Caki2 (cell line): ENCODE measurements at regions not wholly inside any gene's neighbourhood (a gene's known extent, or its start where the extent isn't known, plus 50 kb on each side); places are given as distances from the start of the nearest gene placed in this dataset.

Source experiments
- DNase-seq: peaks from one replicate; pipeline ENCODE4 v3.0.0-alpha.2; 2015; ENCODE audit warnings: low read depth
- in situ Hi-C: cut with HindIII; loops from 2 replicates; pipeline ENCODE4 v1.10.0; 2016; ENCODE audit warnings: low sequenced_read_pairs, low pct_unique_long_range_greater_than_20kb, mixed read lengths

DNA sequence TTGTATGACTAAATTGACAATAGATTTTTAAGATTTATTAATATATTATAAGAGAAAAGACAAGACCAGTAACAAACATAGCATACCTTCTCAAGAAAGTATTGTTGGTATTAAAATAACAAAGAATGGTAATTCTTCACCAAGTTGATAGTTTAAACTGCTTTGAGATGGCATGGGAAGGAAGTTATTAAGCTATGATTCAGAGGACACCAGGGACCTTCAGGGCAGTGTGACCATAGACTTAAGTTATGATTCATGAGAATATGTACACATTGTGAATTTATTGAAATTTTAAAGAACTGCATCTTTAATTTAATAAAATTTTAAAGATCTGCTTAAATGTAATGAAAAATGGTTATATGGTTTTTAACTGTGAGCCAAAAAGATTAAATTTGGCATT is 205.7 kb downstream of the DSEL start:
- in situ Hi-C loops, result no loop called here

DNA sequence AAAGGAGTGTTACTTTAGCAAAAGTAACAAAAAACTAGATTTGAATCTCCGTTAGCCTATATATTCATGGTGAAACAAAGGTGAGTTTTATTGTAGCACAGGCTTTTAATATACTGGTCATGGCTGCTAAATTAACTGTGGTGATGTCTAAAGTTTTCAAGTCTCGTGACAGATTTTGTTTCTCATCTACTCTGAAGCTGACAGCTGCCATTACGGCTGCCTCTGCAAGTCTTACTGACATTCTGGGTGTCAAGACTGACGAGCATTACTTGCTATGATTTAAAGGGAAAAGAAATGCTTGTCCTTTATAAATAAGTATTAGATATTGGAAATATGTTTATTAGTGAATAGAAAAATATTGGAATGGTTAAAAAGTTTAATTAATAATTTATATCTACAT is 207.7 kb downstream of the DSEL start:
- no peak for DNase-seq

More for the DNA sequence above, 205.7 kb downstream of the DSEL start:
- no peak for DNase-seq

GRCh38 chr18:67305466-67305865 is 211.1 kb downstream of the DSEL start:
- in situ Hi-C loops, result no loop called here
- DNase-seq, result no peak

More for the DNA sequence above, 207.7 kb downstream of the DSEL start:
- in situ Hi-C loops, result no loop called here

DNA sequence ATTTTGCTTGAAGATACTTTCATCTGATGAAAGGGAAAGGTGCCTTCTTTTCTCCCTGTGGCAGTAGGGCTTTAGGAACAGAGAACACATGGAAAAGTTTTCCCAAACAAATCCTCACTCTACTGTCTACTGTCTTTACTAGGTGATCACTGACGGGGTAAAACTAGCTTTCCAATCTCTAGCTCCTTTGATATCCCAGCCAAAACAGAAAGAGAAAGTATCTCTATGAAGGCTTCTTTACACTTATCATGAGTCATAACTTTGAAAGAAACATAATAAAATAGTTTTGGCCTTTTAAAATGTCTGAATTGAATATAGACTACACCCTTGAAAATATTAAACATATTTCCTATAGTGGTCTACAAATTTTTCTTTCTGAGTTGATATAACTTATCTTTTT is 214.5 kb downstream of the DSEL start:
- in situ Hi-C loops, result no loop called here
- DNase-seq, result no peak

DNA sequence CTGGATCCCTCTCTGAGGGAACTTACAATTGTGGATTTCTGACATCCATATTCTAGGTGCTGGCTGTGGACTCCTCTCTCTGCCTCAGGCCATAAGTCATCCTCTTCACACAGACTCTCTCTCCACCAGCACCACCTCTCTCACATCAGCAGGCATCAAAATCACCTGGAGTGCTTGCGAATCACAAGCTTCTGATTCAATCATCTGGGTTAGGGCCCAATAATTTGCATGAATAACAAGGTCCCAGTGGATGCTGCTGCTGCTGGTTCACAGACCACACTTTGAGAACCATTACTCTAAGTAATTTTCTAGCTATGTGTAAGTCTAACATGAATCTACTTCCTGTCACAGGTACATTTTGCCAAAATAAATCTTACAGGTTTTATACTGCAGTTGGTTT is 214.9 kb downstream of the DSEL start:
- no peak for DNase-seq
- in situ Hi-C loops, result no loop called here

DNA sequence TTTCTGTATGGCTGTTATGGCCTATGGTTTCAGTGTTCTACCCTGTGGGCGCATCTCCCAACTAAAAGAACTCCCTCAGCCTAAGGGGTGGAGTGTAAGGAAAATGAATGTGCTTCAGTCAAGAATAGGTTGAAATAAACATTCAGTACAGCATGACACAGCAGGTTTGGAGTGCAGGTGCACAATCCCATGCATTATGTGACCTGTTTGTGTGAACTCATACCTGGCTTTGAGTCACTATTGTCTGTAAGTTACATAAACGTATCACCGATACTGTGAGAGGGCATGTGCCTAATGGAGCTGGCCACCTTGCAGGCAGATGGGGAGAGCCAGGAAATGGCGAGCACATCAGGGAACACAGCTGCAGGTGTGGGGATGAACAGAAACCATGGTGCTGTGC is 216.0 kb downstream of the DSEL start:
- DNase-seq, result no peak
- in situ Hi-C loops, result no loop called here

DNA sequence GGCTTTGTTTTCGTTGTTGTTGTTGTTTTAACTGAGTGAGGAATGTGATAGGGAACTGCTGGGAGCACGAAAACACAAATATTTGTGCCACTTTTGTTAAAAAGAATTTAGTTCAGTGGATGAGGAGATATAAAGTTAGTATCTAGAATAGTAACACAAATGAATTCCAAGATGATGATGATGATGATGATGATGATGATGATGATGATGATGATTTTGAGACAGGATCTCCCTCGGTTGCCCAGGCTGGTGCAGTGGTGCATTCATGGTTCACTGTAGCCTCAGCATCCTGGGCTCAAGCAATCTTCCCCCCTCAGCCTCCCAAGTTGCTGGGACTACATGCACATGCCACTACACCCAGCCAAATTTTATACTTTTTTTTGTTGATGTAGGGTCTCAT is 223.7 kb downstream of the DSEL start:
- no peak for DNase-seq
- in situ Hi-C loops, result no loop called here

GRCh38 chr18:67290421-67290820 is 226.1 kb downstream of the DSEL start:
- in situ Hi-C loops, result no loop called here
- DNase-seq, result no peak

DNA sequence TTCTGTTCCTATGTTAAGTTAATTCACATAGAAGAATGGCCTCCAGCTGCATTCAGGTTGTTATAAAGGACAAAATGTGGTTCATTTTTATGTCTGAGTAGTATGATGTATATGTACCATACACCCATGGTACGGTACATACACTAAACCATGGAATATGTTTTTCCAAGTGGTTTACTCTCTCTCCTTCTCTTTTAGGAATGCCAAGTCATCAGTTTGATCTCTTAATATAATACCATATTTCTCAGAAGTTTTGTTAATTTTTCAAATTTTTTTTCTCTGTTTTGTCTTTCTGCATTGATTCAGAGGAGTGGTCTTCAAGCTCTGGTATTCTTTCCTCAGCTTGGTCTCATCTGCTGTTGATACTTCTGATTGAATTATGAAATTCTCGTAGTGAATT is 230.9 kb downstream of the DSEL start:
- DNase-seq, result no peak
- in situ Hi-C loops, result no loop called here

GRCh38 chr18:67282796-67283195 is 233.7 kb downstream of the DSEL start:
- in situ Hi-C loops, result no loop called here
- DNase-seq, result no peak

GRCh38 chr18:67281746-67282145 is 234.8 kb downstream of the DSEL start:
- DNase-seq, result no peak
- in situ Hi-C loops, result no loop called here

- DNase-seq, result no peak
- in situ Hi-C loops, result no loop called here
These were observed 235.9 kb downstream of the DSEL start for GRCh38 chr18:67280486-67281242.

- in situ Hi-C loops, result no loop called here
- DNase-seq, result no peak
These were observed 236.5 kb downstream of the DSEL start for GRCh38 chr18:67279988-67280387.

DNA sequence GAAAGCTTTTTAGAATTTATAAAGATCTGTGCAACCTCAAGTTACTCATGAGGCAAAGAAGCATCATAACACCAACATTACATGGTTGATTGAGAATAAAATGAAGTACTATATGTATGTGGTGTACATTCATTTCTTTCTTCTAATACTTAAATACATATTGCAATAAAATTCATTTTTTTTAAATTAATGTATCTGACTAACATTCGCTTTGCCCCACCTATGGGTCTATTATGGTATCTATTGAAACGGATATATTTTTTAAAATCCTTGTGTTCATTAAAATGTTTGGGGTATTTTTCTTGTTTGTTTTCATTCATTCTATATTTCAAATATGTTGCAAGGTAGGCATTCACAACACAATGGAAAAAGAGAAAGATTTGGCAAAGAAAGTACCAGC is 237.5 kb downstream of the DSEL start:
- no peak for DNase-seq
- in situ Hi-C loops, result no loop called here

- in situ Hi-C loops, result no loop called here
- DNase-seq, result no peak
These were observed 239.9 kb downstream of the DSEL start for GRCh38 chr18:67276638-67277037.

- DNase-seq, result no peak
- in situ Hi-C loops, result no loop called here
These were observed 243.2 kb downstream of the DSEL start for GRCh38 chr18:67273288-67273687.

GRCh38 chr18:67269206-67269605 is 247.3 kb downstream of the DSEL start:
- in situ Hi-C loops, result no loop called here
- no peak for DNase-seq

DNA sequence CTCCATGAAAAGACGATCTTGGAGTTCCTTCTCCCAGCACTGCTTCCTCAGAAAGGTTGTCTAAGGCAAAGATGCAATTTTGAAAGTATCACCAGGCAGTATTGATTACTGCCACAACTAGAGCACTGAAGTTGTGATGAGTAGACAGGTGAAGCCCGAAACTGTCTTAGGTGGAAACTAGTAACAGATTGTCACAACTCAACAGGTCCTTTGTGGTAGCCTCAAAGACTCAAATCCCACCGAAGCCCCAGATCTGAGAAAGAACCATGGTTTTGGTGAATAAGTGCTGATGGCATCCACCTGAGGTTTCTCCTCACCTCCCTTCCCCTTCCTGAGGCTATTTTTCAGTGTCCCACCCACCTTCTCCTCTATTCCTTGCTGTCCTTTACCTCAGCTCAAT is 248.0 kb downstream of the DSEL start:
- in situ Hi-C loops, result no loop called here
- DNase-seq, result no peak

DNA sequence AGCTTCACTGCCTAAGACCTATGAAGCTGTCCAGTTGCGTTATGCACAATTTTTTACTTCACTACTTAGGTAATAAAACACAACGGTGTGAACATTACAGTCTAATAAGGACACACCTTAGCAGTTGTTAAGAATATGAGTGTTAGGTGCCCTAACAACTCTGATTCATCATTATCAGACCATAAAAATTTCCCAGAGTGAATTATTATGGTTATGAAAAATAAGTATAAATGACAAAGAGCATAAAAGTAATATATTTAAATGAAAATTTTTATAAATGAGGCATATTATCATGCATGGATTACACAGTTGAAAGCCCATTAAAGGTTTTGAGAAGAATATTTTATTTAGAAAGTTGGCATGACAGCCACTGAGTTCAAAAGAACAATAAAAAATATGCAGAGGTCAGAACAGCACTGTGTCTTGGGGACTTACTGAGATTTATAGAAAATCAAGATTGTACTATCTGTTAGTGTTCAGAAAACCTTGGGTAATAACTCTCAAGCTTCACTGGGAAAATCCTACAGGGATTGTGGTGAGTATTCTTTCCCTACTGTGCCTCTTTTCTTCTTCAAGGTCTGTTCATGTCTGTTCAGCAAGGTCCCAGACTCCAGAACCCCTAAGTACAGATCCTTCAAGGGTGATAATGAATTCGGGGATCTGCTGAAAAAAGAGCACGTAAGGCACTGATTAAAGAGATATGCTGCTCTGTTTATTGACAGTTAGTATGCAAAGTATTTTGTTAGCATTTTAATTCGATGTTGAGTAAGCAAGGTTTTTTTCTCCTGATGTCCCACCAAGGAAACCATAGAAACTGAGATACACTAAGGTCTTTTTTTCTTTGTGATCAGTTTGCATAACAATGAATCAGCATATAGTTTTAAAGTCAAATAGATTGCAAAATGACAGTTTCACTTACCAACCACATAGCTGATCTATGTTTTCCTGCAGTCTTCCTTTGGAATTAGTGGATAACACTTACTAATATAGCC is 250.0 kb downstream of the DSEL start:
- in situ Hi-C loops, result no loop called here
- no peak for DNase-seq
